ENCODE measurements at regions not wholly inside any gene's neighbourhood (a gene's known extent, or its start where the extent isn't known, plus 50 kb on each side); places are given as distances from the start of the nearest gene placed in this dataset.

GRCh38 chr5:3157214-3157613 lies 405.7 kb upstream of the IRX2 start:
- TF ChIP-seq CTCF (IDR thresholded peaks at IDR 0.05) (no peak), USF2 (CRISPR knock-in tag; IDR thresholded peaks at IDR 0.05) (no peak)

Data from WTC11 (cell line).